ENCODE measurements at regions not wholly inside any gene's neighbourhood (a gene's known extent, or its start where the extent isn't known, plus 50 kb on each side); places are given as distances from the start of the nearest gene placed in this dataset.
A peak's percentile ranks its signal among the peaks of the same experiment; 100 is the strongest.

DNA sequence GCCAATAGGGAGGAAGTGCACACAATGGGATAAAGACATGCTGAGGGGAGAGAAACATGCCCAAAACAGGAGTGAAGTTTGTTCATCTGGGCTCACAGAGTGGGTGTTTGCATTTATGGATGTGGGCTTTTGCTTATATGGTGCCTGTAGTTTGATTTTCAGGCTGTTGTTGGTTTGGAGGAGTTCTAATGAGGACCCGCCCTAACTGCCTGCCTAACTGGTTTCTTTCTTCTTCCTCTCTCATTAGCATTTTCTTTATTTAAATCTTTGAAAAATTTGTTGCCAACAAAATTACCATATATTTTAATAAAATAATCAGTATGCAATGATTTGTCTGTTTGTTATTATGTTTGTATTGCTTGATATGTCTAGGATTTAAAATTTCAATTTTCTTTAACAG, 1965.8 kb downstream of the C4orf33 start:
- no peak for DNase-seq
- H3K27me3 ChIP-seq: no peaks in the 10 kb centered on the region
- WGBS, 2 donors: 47 to 67% methylated on average over 1 of the region's 1 CpG
- no peak overlapping the region for H3K4me3 ChIP-seq
- no peaks in the 10 kb centered on the region for H3K36me3 ChIP-seq
- peaks cover 0 to 9% (median 0%) of the 10 kb centered on the region in 3 donors for H3K9me3 ChIP-seq
- H3K4me1 ChIP-seq: no peaks in the 10 kb centered on the region
- H3K27ac ChIP-seq: no peak overlapping the region
- TF ChIP-seq, protein P1, sequence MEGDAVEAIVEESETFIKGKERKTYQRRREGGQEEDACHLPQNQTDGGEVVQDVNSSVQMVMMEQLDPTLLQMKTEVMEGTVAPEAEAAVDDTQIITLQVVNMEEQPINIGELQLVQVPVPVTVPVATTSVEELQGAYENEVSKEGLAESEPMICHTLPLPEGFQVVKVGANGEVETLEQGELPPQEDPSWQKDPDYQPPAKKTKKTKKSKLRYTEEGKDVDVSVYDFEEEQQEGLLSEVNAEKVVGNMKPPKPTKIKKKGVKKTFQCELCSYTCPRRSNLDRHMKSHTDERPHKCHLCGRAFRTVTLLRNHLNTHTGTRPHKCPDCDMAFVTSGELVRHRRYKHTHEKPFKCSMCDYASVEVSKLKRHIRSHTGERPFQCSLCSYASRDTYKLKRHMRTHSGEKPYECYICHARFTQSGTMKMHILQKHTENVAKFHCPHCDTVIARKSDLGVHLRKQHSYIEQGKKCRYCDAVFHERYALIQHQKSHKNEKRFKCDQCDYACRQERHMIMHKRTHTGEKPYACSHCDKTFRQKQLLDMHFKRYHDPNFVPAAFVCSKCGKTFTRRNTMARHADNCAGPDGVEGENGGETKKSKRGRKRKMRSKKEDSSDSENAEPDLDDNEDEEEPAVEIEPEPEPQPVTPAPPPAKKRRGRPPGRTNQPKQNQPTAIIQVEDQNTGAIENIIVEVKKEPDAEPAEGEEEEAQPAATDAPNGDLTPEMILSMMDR (IDR thresholded peaks at IDR 0.05): no peak
- no peak for TF ChIP-seq POLR2A (IDR thresholded peaks at IDR 0.05)
- intact Hi-C loops (cut with DNase I): no loop called here

DNA sequence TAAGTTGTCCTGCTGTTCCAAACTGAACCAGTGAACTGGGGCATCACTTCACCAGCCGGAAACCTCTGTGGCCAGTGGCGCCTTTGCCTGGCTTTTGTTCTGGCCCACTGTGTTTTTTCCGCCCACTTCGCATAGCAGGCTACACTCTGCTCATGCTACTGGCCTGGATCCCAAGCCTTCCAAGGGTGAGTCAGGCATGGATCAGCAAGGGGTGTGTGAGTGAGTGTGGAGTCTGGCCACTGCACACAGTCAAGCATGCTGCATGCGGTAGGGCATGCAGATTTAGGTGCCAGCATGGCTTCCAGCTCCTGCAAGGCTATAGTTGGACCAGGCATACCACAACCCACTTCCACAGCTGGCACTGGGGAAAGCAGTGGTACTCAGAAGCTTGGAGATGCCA, 1967.9 kb downstream of the C4orf33 start:
- intact Hi-C loops (cut with DNase I): no loop called here
- Histone ChIP-seq H3K4me3 (no peak overlapping the region), H3K36me3 (no peaks in the 10 kb centered on the region), H3K4me1 (no peaks in the 10 kb centered on the region), H3K9me3 (peaks cover 0 to 9% (median 0%) of the 10 kb centered on the region in 3 donors), H3K27ac (no peak overlapping the region), H3K27me3 (no peaks in the 10 kb centered on the region)
- no peak for DNase-seq
- TF ChIP-seq, protein P1 (IDR thresholded peaks at IDR 0.05): no peak
- TF ChIP-seq POLR2A (IDR thresholded peaks at IDR 0.05): no peak
- 77 to 89% methylated on average over 5 of the region's 5 CpGs for WGBS, 2 donors

GRCh38 chr4:131081069-131081468, 1985.1 kb downstream of the C4orf33 start:
- Histone ChIP-seq H3K27ac (no peak overlapping the region), H3K9me3 (no peaks in the 10 kb centered on the region), H3K36me3 (no peaks in the 10 kb centered on the region), H3K4me3 (no peak overlapping the region), H3K4me1 (no peaks in the 10 kb centered on the region), H3K27me3 (no peaks in the 10 kb centered on the region)
- intact Hi-C loops (cut with DNase I): no loop called here
- no peak for DNase-seq
- TF ChIP-seq POLR2A (IDR thresholded peaks at IDR 0.05): no peak
- TF ChIP-seq, protein P1 (IDR thresholded peaks at IDR 0.05): no peak

DNA sequence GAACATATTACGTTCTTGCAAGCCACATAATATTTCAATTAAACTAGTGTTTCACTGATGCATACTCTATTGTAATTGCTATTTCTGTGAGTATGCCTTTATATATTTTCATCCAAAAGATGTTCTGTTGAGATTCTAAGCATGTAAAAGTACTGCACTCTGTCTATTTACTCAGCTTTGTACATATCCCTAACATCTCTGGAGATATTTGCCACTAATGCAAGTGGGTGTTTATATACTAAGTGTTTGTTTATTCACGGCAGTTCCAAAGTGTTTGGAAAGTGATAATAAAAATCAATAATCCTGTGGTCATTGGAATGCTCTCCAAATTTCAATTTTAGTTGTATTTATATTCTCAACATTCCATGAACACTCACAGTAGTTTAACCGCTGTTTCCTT, 1989.0 kb downstream of the C4orf33 start:
- no peak for DNase-seq
- no peaks in the 10 kb centered on the region for H3K36me3 ChIP-seq
- no peak overlapping the region for H3K27ac ChIP-seq
- no peak overlapping the region for H3K4me3 ChIP-seq
- 68 to 70% methylated on average over 3 of the region's 3 CpGs for WGBS, 2 donors
- H3K4me1 ChIP-seq: no peaks in the 10 kb centered on the region
- no peaks in the 10 kb centered on the region for H3K9me3 ChIP-seq
- no peaks in the 10 kb centered on the region for H3K27me3 ChIP-seq
- TF ChIP-seq, protein P1 (IDR thresholded peaks at IDR 0.05): no peak
- no peak for TF ChIP-seq POLR2A (IDR thresholded peaks at IDR 0.05)
- intact Hi-C loops (cut with DNase I): no loop called here

GRCh38 chr4:131091896-131092295, 1995.9 kb downstream of the C4orf33 start:
- H3K4me3 ChIP-seq: no peak overlapping the region
- no peaks in the 10 kb centered on the region for H3K27me3 ChIP-seq
- H3K36me3 ChIP-seq: no peaks in the 10 kb centered on the region
- intact Hi-C loops (cut with DNase I): no loop called here
- H3K27ac ChIP-seq: no peak overlapping the region
- H3K4me1 ChIP-seq: no peaks in the 10 kb centered on the region
- no peak for TF ChIP-seq POLR2A (IDR thresholded peaks at IDR 0.05)
- TF ChIP-seq, protein P1 (IDR thresholded peaks at IDR 0.05): peak in 2 of 6 experiments; percentile 13 to 48
- no peaks in the 10 kb centered on the region for H3K9me3 ChIP-seq
- no peak for DNase-seq
